Liver (tissue), 8 donors: ENCODE measurements at regions not wholly inside any gene's neighbourhood (a gene's known extent, or its start where the extent isn't known, plus 50 kb on each side); places are given as distances from the start of the nearest gene placed in this dataset.

ENCODE experiments used
- DNase-seq: peaks from one replicate; pipeline ENCODE4 v3.0.0-alpha.2; 2017; ENCODE audit warnings: low spot score
- H3K27ac ChIP-seq, 2 donors: one replicate each; pipeline ENCODE4 v1.7.0; 2013; ENCODE audit warnings: inconsistent platforms in 2 of 2, low read length in 2 of 2, control low read depth in 1 of 2, low read depth in 1 of 2, mild to moderate bottlenecking in 1 of 2
- H3K27me3 ChIP-seq, 4 donors: one replicate each; pipeline versions ENCODE4 v1.6.1 to v1.7.0; 2013; ENCODE audit warnings: low read length in 3 of 4, inconsistent platforms in 1 of 4, mild to moderate bottlenecking in 1 of 4, moderate library complexity in 1 of 4; ENCODE audit not compliant: control insufficient read depth in 4 of 4, insufficient read depth in 4 of 4
- H3K36me3 ChIP-seq, 4 donors: one replicate each; pipeline versions ENCODE4 v1.6.1 to v1.7.0; 2013; ENCODE audit warnings: low read length in 3 of 4, mild to moderate bottlenecking in 3 of 4, low read depth in 1 of 4, moderate library complexity in 1 of 4; ENCODE audit not compliant: control insufficient read depth in 4 of 4, insufficient read depth in 3 of 4
- H3K4me1 ChIP-seq, 4 donors: one replicate each; pipeline versions ENCODE4 v1.6.1 to v1.7.0; 2013; ENCODE audit warnings: low read length in 3 of 4, mild to moderate bottlenecking in 3 of 4, moderate library complexity in 1 of 4; ENCODE audit not compliant: control insufficient read depth in 4 of 4, insufficient read depth in 4 of 4
- H3K4me3 ChIP-seq, 3 donors: one replicate each; pipeline versions ENCODE4 v1.6.1 to v1.7.0; 2013; ENCODE audit warnings: low read length in 3 of 3, control low read depth in 1 of 3, low read depth in 1 of 3, mild to moderate bottlenecking in 1 of 3
- H3K9ac ChIP-seq, 2 donors: one replicate each; pipeline ENCODE4 v1.7.0; 2013; ENCODE audit warnings: low read length in 2 of 2, mild to moderate bottlenecking in 2 of 2, moderate library complexity in 2 of 2, control low read depth in 1 of 2, low read depth in 1 of 2
- H3K9me3 ChIP-seq, 4 donors: one replicate each; pipeline versions ENCODE4 v1.6.1 to v1.7.0; 2013; ENCODE audit warnings: low read length in 3 of 4; ENCODE audit not compliant: control insufficient read depth in 4 of 4
- EGR1 ChIP-seq, 2 donors: IDR thresholded peaks; 2 replicates each; pipeline ENCODE4 v1.6.1; 2016 to 2018; ENCODE audit warnings: antibody characterized with exemption in 2 of 2, low read depth in 2 of 2
- FOXA1 ChIP-seq: IDR thresholded peaks from 2 replicates; pipeline ENCODE4 v1.6.1; 2016; ENCODE audit warnings: antibody characterized with exemption
- FOXA2 ChIP-seq: IDR thresholded peaks from 2 replicates; pipeline ENCODE4 v1.6.1; 2016; ENCODE audit warnings: antibody characterized with exemption
- GABPA ChIP-seq, 2 donors: IDR thresholded peaks in 1 of 2; conservative IDR thresholded peaks in 1 of 2; 2 replicates each; pipeline ENCODE4 v1.6.1; 2016; ENCODE audit warnings: antibody characterized with exemption in 2 of 2, mild to moderate bottlenecking in 1 of 2, moderate library complexity in 1 of 2
- HNF4A ChIP-seq, 2 donors: conservative IDR thresholded peaks; 2 replicates each; pipeline ENCODE4 v1.6.1; 2016; ENCODE audit warnings: antibody characterized with exemption in 2 of 2, mild to moderate bottlenecking in 2 of 2
- JUND ChIP-seq, 2 donors: IDR thresholded peaks; 2 replicates each; pipeline ENCODE4 v1.6.1; 2016; ENCODE audit warnings: antibody characterized with exemption in 2 of 2
- NR2F2 ChIP-seq: IDR thresholded peaks from 2 replicates; pipeline ENCODE4 v1.6.1; 2016; ENCODE audit warnings: antibody characterized with exemption
- RAD21 ChIP-seq, 2 donors: IDR thresholded peaks; 2 replicates each; pipeline ENCODE4 v1.6.1; 2016; ENCODE audit warnings: antibody characterized with exemption in 2 of 2, mild to moderate bottlenecking in 2 of 2
- RXRA ChIP-seq, 2 donors: IDR thresholded peaks; 2 replicates each; pipeline ENCODE4 v1.6.1; 2017 to 2018; ENCODE audit warnings: antibody characterized with exemption in 2 of 2, mild to moderate bottlenecking in 1 of 2
- SP1 ChIP-seq: IDR thresholded peaks from 2 replicates; pipeline ENCODE4 v1.6.1; 2018; ENCODE audit warnings: antibody characterized with exemption, mild to moderate bottlenecking
- TAF1 ChIP-seq: conservative IDR thresholded peaks from 2 replicates; pipeline ENCODE4 v1.6.1; 2016; ENCODE audit warnings: antibody characterized with exemption, mild to moderate bottlenecking
- YY1 ChIP-seq: IDR thresholded peaks from 2 replicates; pipeline ENCODE4 v1.6.1; 2016; ENCODE audit warnings: antibody characterized with exemption, mild to moderate bottlenecking
- WGBS: extraction: QIAGEN DNeasy Blood & Tissue Kit; methylation state at CpG from one replicate; pipeline ENCODE4 v1.1.7; 2013; 5-methylcytosine and 5-hydroxymethylcytosine counted together
- TF ChIP-seq, protein P1 (sequence below): IDR thresholded peaks from 2 replicates; pipeline ENCODE4 v1.6.1; 2016; ENCODE audit warnings: antibody characterized with exemption
- TF ChIP-seq, protein P2 (sequence below): IDR thresholded peaks from 2 replicates; pipeline ENCODE4 v1.6.1; 2016; ENCODE audit warnings: antibody characterized with exemption
- TF ChIP-seq, protein P3 (sequence below): IDR thresholded peaks from 2 replicates; pipeline ENCODE4 v1.6.1; 2016; ENCODE audit warnings: antibody characterized with exemption, mild to moderate bottlenecking
- TF ChIP-seq, protein P4 (sequence below): fragments of 150-350 bp; IDR thresholded peaks from 2 replicates; pipeline ENCODE4 v1.5.1; 2017; ENCODE audit warnings: improper control_type of control experiment, low read depth, low read length; ENCODE audit not compliant: missing input control
- donor health status: healthy.
- donor health status: healthy.
- donor health status: healthy.
- donor health status: healthy.
- donor health status: healthy.

DNA sequence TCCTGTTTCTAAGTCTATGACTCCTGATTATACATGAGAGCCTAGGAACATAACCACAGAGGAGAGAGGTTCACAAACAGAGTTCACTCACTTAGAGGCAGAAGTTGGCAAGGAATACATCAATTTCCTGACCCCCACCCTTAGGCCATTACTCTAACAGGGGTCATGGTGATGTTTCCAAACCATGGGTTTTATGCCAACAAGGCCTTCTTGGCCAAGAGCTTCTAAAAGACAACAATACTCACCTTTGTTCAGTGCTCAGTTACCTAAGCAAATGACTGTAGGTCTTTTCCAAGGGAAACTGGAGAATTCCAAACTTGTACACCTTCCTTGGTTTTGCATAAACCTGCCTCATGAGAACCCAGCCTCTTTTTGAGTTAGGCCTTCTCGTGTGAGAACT, 52.6 kb downstream of the ERICH4 start:
- Histone ChIP-seq H3K4me3 (no peak overlapping the region), H3K9ac (no peak overlapping the region), H3K36me3 (no peaks in the 10 kb centered on the region), H3K27me3 (peaks cover 0 to 5% (median 0%) of the 10 kb centered on the region in 4 donors), H3K27ac (no peak overlapping the region), H3K9me3 (no peaks in the 10 kb centered on the region), H3K4me1 (no peaks in the 10 kb centered on the region)
- no peak for DNase-seq
- TF ChIP-seq, protein P1, sequence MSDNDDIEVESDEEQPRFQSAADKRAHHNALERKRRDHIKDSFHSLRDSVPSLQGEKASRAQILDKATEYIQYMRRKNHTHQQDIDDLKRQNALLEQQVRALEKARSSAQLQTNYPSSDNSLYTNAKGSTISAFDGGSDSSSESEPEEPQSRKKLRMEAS, result no peak
- TF ChIP-seq NR2F2, result peak; percentile 40
- no peak for TF ChIP-seq RXRA (IDR thresholded peaks at IDR 0.05)
- 14% methylated on average over 1 of the region's 1 CpG for WGBS

DNA sequence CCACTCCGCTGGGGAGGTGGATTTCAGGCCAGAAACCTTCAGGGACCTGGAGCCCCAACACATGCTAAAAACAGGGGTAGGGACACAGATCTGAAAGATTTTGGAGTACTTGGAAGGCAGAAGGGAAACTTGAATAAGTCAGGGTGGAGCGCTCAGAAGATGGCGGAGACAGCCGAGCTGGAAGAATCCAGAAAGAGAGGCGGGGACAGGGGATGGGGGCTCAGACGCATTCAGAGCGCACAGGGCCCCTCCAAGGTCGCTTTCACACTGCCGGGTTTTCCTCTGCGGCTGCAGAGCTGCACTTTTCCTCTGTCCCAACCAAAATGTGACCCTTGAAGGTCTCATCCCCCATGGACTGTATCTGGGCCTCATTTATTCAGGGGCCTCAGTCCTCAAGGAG, 56.9 kb downstream of the ERICH4 start:
- Histone ChIP-seq H3K4me3 (peak overlapping the region in 1 of 3 donors; percentile 10), H3K9ac (peak overlapping the region; percentile 3 to 53), H3K27me3 (peaks cover 0 to 5% (median 0%) of the 10 kb centered on the region in 4 donors), H3K27ac (peak overlapping the region; percentile 47 to 72), H3K36me3 (no peaks in the 10 kb centered on the region), H3K9me3 (peaks cover 0 to 2% (median under 1%) of the 10 kb centered on the region in 4 donors), H3K4me1 (no peaks in the 10 kb centered on the region)
- no peak for TF ChIP-seq FOXA1
- TF ChIP-seq NR2F2, result no peak
- no peak for TF ChIP-seq HNF4A (conservative IDR thresholded peaks at IDR 0.05)
- TF ChIP-seq, protein P2, sequence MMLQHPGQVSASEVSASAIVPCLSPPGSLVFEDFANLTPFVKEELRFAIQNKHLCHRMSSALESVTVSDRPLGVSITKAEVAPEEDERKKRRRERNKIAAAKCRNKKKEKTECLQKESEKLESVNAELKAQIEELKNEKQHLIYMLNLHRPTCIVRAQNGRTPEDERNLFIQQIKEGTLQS, result no peak
- no peak for TF ChIP-seq JUND (IDR thresholded peaks at IDR 0.05)
- TF ChIP-seq YY1, result no peak
- TF ChIP-seq SP1, result no peak
- TF ChIP-seq, protein P3, sequence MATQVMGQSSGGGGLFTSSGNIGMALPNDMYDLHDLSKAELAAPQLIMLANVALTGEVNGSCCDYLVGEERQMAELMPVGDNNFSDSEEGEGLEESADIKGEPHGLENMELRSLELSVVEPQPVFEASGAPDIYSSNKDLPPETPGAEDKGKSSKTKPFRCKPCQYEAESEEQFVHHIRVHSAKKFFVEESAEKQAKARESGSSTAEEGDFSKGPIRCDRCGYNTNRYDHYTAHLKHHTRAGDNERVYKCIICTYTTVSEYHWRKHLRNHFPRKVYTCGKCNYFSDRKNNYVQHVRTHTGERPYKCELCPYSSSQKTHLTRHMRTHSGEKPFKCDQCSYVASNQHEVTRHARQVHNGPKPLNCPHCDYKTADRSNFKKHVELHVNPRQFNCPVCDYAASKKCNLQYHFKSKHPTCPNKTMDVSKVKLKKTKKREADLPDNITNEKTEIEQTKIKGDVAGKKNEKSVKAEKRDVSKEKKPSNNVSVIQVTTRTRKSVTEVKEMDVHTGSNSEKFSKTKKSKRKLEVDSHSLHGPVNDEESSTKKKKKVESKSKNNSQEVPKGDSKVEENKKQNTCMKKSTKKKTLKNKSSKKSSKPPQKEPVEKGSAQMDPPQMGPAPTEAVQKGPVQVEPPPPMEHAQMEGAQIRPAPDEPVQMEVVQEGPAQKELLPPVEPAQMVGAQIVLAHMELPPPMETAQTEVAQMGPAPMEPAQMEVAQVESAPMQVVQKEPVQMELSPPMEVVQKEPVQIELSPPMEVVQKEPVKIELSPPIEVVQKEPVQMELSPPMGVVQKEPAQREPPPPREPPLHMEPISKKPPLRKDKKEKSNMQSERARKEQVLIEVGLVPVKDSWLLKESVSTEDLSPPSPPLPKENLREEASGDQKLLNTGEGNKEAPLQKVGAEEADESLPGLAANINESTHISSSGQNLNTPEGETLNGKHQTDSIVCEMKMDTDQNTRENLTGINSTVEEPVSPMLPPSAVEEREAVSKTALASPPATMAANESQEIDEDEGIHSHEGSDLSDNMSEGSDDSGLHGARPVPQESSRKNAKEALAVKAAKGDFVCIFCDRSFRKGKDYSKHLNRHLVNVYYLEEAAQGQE, result no peak
- 77% methylated on average over 10 of the region's 10 CpGs for WGBS
- no peak for DNase-seq

DNA sequence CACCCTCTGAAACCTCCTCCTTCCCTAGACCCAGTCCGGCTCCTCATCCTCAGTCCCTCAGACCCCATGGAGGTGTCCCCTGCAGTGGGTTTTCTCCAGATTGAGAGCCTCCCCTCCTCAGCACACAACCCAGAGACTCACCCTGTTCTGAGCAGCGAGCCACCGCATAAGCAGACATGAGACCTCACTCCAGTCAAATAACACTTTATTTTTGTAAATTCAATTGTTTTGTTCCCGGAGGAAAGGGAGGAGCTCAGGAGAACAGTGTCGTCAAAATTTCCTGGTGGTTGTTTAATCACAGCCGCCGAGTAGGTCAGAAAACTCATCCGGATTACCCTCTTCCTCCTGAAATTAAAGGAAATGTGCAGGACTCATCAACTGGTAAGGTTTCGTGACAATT, 57.5 kb downstream of the ERICH4 start:
- DNase-seq, result no peak
- Histone ChIP-seq H3K4me3 (peak overlapping the region in 1 of 3 donors; percentile 10), H3K27me3 (peaks cover 0 to 5% (median 0%) of the 10 kb centered on the region in 4 donors), H3K9ac (no peak overlapping the region), H3K27ac (peak overlapping the region; percentile 62 to 72), H3K36me3 (no peaks in the 10 kb centered on the region), H3K9me3 (peaks cover 0 to 2% (median under 1%) of the 10 kb centered on the region in 4 donors), H3K4me1 (no peaks in the 10 kb centered on the region)
- WGBS, result 76% methylated on average over 9 of the region's 9 CpGs
- TF ChIP-seq GABPA (IDR thresholded peaks at IDR 0.05 in 1 of 2, conservative IDR thresholded peaks at IDR 0.05 in 1 of 2) (no peak), HNF4A (conservative IDR thresholded peaks at IDR 0.05) (no peak), EGR1 (IDR thresholded peaks at IDR 0.05; ENCODE audit: low read depth in 2 of 2) (no peak), TAF1 (no peak), JUND (IDR thresholded peaks at IDR 0.05) (no peak), RAD21 (IDR thresholded peaks at IDR 0.05) (no peak), SP1 (no peak), NR2F2 (no peak), FOXA2 (no peak)
- TF ChIP-seq, protein P1, result no peak
- TF ChIP-seq, protein P3, result no peak
- TF ChIP-seq, protein P4, sequence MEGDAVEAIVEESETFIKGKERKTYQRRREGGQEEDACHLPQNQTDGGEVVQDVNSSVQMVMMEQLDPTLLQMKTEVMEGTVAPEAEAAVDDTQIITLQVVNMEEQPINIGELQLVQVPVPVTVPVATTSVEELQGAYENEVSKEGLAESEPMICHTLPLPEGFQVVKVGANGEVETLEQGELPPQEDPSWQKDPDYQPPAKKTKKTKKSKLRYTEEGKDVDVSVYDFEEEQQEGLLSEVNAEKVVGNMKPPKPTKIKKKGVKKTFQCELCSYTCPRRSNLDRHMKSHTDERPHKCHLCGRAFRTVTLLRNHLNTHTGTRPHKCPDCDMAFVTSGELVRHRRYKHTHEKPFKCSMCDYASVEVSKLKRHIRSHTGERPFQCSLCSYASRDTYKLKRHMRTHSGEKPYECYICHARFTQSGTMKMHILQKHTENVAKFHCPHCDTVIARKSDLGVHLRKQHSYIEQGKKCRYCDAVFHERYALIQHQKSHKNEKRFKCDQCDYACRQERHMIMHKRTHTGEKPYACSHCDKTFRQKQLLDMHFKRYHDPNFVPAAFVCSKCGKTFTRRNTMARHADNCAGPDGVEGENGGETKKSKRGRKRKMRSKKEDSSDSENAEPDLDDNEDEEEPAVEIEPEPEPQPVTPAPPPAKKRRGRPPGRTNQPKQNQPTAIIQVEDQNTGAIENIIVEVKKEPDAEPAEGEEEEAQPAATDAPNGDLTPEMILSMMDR, result no peak
